Activated T-helper 9 cell treated with anti-CD3 and anti-CD28 coated beads, Interleukin-2, amount 50 U/mL, for 16 hours (primary cell): ENCODE measurements at regions not wholly inside any gene's neighbourhood (a gene's known extent, or its start where the extent isn't known, plus 50 kb on each side); places are given as distances from the start of the nearest gene placed in this dataset.

Experiments
- DNase-seq: peaks from one replicate; pipeline ENCODE4 v3.0.0-alpha.2; 2020; ENCODE audit warnings: low read depth

GRCh38 chr13:73451221-73452029 is 392.6 kb downstream of the KLF5 start:
- no peak for DNase-seq

- DNase-seq, result no peak
These were observed 391.8 kb downstream of the KLF5 start for GRCh38 chr13:73450583-73450982.

GRCh38 chr13:73449252-73449651 is 390.4 kb downstream of the KLF5 start:
- no peak for DNase-seq

- no peak for DNase-seq
These were observed 381.6 kb downstream of the KLF5 start for GRCh38 chr13:73440296-73440895.

- DNase-seq, result no peak
These were observed 375.1 kb downstream of the KLF5 start for GRCh38 chr13:73433890-73434289.

- no peak for DNase-seq
These were observed 374.7 kb downstream of the KLF5 start for GRCh38 chr13:73433458-73433857.

- no peak for DNase-seq
These were observed 370.9 kb downstream of the KLF5 start for GRCh38 chr13:73429701-73430100.

- no peak for DNase-seq
These were observed 369.9 kb downstream of the KLF5 start for GRCh38 chr13:73428706-73429105.

GRCh38 chr13:73428137-73428536 is 369.3 kb downstream of the KLF5 start:
- no peak for DNase-seq

GRCh38 chr13:73422973-73423372 is 364.2 kb downstream of the KLF5 start:
- no peak for DNase-seq

GRCh38 chr13:73421310-73421912 is 362.6 kb downstream of the KLF5 start:
- DNase-seq, result no peak

- DNase-seq, result no peak
These were observed 360.4 kb downstream of the KLF5 start for GRCh38 chr13:73419186-73419585.

- no peak for DNase-seq
These were observed 358.3 kb downstream of the KLF5 start for GRCh38 chr13:73417012-73417615.

- no peak for DNase-seq
These were observed 357.3 kb downstream of the KLF5 start for GRCh38 chr13:73416093-73416492.

GRCh38 chr13:73413656-73414055 is 354.9 kb downstream of the KLF5 start:
- no peak for DNase-seq

- no peak for DNase-seq
These were observed 354.1 kb downstream of the KLF5 start for GRCh38 chr13:73412933-73413332.

GRCh38 chr13:73411067-73411809 is 352.4 kb downstream of the KLF5 start:
- no peak for DNase-seq

GRCh38 chr13:73406454-73406853 is 347.6 kb downstream of the KLF5 start:
- no peak for DNase-seq

- DNase-seq, result no peak
These were observed 345.8 kb downstream of the KLF5 start for GRCh38 chr13:73404581-73404980.

- no peak for DNase-seq
These were observed 344.7 kb downstream of the KLF5 start for GRCh38 chr13:73403355-73404120.

- no peak for DNase-seq
These were observed 343.0 kb downstream of the KLF5 start for GRCh38 chr13:73401769-73402168.
